Muscle of back (tissue), 3 donors: ENCODE measurements at regions not wholly inside any gene's neighbourhood (a gene's known extent, or its start where the extent isn't known, plus 50 kb on each side); places are given as distances from the start of the nearest gene placed in this dataset.

Experiments
- DNase-seq, 3 donors: peaks; one replicate each; pipeline versions ENCODE4 v3.0.0 to v3.0.0-alpha.2; 2013

- peak in 2 of 3 donors; percentile 8 to 73 for DNase-seq
Observed at GRCh38 chr15:39530480-39531342, 50.2 kb upstream of the THBS1 start.
